ENCODE measurements at regions not wholly inside any gene's neighbourhood (a gene's known extent, or its start where the extent isn't known, plus 50 kb on each side); places are given as distances from the start of the nearest gene placed in this dataset.

- Histone ChIP-seq H2BK5ac (ENCODE audit: low read depth, low read length) (no peak overlapping the region), H3K27ac (ENCODE audit: low read depth, low read length) (no peak overlapping the region), H4K91ac (replicated peaks; ENCODE audit: insufficient read length, low read length) (no peak overlapping the region), H2BK15ac (ENCODE audit: low read length) (no peak overlapping the region), H2BK12ac (ENCODE audit: low read depth, low read length) (no peak overlapping the region), H3K56ac (replicated peaks; ENCODE audit: insufficient read length, low read depth, low read length) (no peak overlapping the region), H3K27me3 (replicated peaks in 1 of 4; ENCODE audit: control insufficient read depth in 3 of 4, extremely low read depth in 1 of 4, insufficient read depth in 3 of 4, low read length in 3 of 4) (no peaks in the 10 kb centered on the region), H2AFZ (ENCODE audit: low read length) (no peak overlapping the region), H3K79me1 (ENCODE audit: low read depth, low read length) (no peaks in the 10 kb centered on the region), H3K79me2 (ENCODE audit: control insufficient read depth in 1 of 2, insufficient read depth in 2 of 2, low read length in 2 of 2) (no peaks in the 10 kb centered on the region), H3K4me2 (ENCODE audit: insufficient read depth in 1 of 2, low read depth in 2 of 2, low read length in 2 of 2) (no peak overlapping the region), H3K14ac (ENCODE audit: insufficient read length) (no peak overlapping the region), H3K36me3 (ENCODE audit: control insufficient read depth in 2 of 4, insufficient read depth in 4 of 4, low read length in 3 of 4) (no peaks in the 10 kb centered on the region), H3K4me1 (replicated peaks in 1 of 4; ENCODE audit: control insufficient read depth in 3 of 4, insufficient read depth in 4 of 4, low read length in 3 of 4) (peaks cover 0 to 3% (median 1%) of the 10 kb centered on the region in 4 experiments; a peak in 1 of 7 replicates), H3K4ac (replicated peaks; ENCODE audit: insufficient read length, low read depth, low read length) (no peak overlapping the region), H3K9ac (replicated peaks in 1 of 4; ENCODE audit: extremely low read depth in 1 of 4, low read depth in 3 of 4, low read length in 3 of 4) (no peak overlapping the region), H2BK120ac (replicated peaks; ENCODE audit: low read depth, low read length) (no peak overlapping the region), H4K20me1 (replicated peaks in 1 of 2; ENCODE audit: control insufficient read depth in 1 of 2, insufficient read depth in 2 of 2, low read length in 2 of 2) (no peaks in the 10 kb centered on the region), H3K4me3 (ENCODE audit: extremely low read depth in 1 of 4, insufficient read depth in 2 of 4, low read depth in 3 of 4, low read length in 4 of 4) (no peak overlapping the region), H3K23me2 (ENCODE audit: low read depth, low read length) (no peaks in the 10 kb centered on the region), H4K5ac (ENCODE audit: insufficient read length, low read depth, low read length) (no peak overlapping the region), H2BK20ac (ENCODE audit: low read length) (no peak overlapping the region), H2AK5ac (ENCODE audit: low read depth, low read length) (no peak overlapping the region), H3K18ac (ENCODE audit: extremely low read depth, low read length) (no peak overlapping the region), H3K23ac (ENCODE audit: insufficient read length) (no peak overlapping the region), H4K8ac (ENCODE audit: extremely low read depth, insufficient read depth, low read length) (no peak overlapping the region), H3K9me3 (ENCODE audit: insufficient read depth in 2 of 2, low read depth in 1 of 2, low read length in 1 of 2) (no peaks in the 10 kb centered on the region)
- 90% methylated on average over 1 of the region's 1 CpG; no CpG with 5 or more reads in 1 of the 2 experiments for WGBS, 2 experiments (ENCODE audit: extremely low coverage in 1 of 2, insufficient coverage in 1 of 2, insufficient read length in 1 of 2, insufficient replicate concordance in 2 of 2, low coverage in 1 of 2, low lambda C conversion rate in 2 of 2, missing lambda C conversion rate in 1 of 2)
- DNase-seq (ENCODE audit: low read depth in 1 of 2, low spot score in 2 of 2) (no peak), FAIRE-seq (no peak)
- ChIA-PET POLR2A (ENCODE audit: partially characterized antibody) (no interaction called here), CTCF (ENCODE audit: partially characterized antibody) (interaction anchor here (1.0 to 2.1 kb wide), 2 partner anchors 14 to 91 kb away, joined by 3 to 12 read pairs; no protein-coding TSS in a partner anchor)
- TF ChIP-seq SIRT6 (IDR thresholded peaks at IDR 0.05; ENCODE audit: low read length) = no peak
- no peak for TF ChIP-seq BCL11A (IDR thresholded peaks at IDR 0.05; ENCODE audit: low read depth in 2 of 2, low read length in 2 of 2)
- no peak for TF ChIP-seq SAP30 (IDR thresholded peaks at IDR 0.05; ENCODE audit: insufficient read depth, insufficient replicate concordance, low read length)
- TF ChIP-seq HDAC2 (IDR thresholded peaks at IDR 0.05; ENCODE audit: borderline replicate concordance in 1 of 2, low read depth in 2 of 2, low read length in 2 of 2) = no peak
- TF ChIP-seq, protein P1, sequence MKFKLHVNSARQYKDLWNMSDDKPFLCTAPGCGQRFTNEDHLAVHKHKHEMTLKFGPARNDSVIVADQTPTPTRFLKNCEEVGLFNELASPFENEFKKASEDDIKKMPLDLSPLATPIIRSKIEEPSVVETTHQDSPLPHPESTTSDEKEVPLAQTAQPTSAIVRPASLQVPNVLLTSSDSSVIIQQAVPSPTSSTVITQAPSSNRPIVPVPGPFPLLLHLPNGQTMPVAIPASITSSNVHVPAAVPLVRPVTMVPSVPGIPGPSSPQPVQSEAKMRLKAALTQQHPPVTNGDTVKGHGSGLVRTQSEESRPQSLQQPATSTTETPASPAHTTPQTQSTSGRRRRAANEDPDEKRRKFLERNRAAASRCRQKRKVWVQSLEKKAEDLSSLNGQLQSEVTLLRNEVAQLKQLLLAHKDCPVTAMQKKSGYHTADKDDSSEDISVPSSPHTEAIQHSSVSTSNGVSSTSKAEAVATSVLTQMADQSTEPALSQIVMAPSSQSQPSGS (IDR thresholded peaks at IDR 0.05; ENCODE audit: low read length) = no peak
- no peak for TF ChIP-seq SP4 (IDR thresholded peaks at IDR 0.05; ENCODE audit: low read length)
- no peak for TF ChIP-seq EGR1 (IDR thresholded peaks at IDR 0.05; ENCODE audit: borderline replicate concordance, low read depth, low read length)
- TF ChIP-seq ZNF274 (IDR thresholded peaks at IDR 0.05; ENCODE audit: borderline replicate concordance, extremely low read depth, low read length) = no peak
- TF ChIP-seq, protein P2, sequence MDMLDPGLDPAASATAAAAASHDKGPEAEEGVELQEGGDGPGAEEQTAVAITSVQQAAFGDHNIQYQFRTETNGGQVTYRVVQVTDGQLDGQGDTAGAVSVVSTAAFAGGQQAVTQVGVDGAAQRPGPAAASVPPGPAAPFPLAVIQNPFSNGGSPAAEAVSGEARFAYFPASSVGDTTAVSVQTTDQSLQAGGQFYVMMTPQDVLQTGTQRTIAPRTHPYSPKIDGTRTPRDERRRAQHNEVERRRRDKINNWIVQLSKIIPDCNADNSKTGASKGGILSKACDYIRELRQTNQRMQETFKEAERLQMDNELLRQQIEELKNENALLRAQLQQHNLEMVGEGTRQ (IDR thresholded peaks at IDR 0.05; ENCODE audit: low read length) = no peak
- no peak for TF ChIP-seq POLR2AphosphoS5 (IDR thresholded peaks at IDR 0.05; ENCODE audit: low read depth, low read length)
Observed at GRCh38 chr5:102654559-102655349, 100.4 kb upstream of the PAM start.
